B cell (primary cell): ENCODE measurements at regions not wholly inside any gene's neighbourhood (a gene's known extent, or its start where the extent isn't known, plus 50 kb on each side); places are given as distances from the start of the nearest gene placed in this dataset.

Experiments used
- ATAC-seq: fragments of 200-7000 bp; cut with Tn5 transposase; one replicate; pipeline ENCODE4 v1.10.0; 2021; ENCODE audit warnings: low read depth, mild to moderate bottlenecking, moderate number of reproducible peaks, moderate library complexity
- CTCF ChIA-PET: fragments of 350-600 bp; sonication (Branson Sonifier 250); formaldehyde crosslinking; loops from one replicate; lab custom pipeline; 2021; ENCODE audit warnings: antibody characterized with exemption, inconsistent platforms; lab: Charles Lee
- POLR2A ChIA-PET: fragments of 350-600 bp; sonication (Branson Sonifier 250); formaldehyde crosslinking; loops from one replicate; lab custom pipeline; 2021; ENCODE audit warnings: antibody characterized with exemption; lab: Charles Lee
- DNase-seq: peaks from one replicate; pipeline ENCODE4 v3.0.0; 2013
- H2AFZ ChIP-seq: 2 replicates; pipeline ENCODE4 v1.6.1; 2012; ENCODE audit warnings: mild to moderate bottlenecking, low read depth, low read length; ENCODE audit not compliant: insufficient read depth, poor library complexity, severe bottlenecking
- H3K27ac ChIP-seq, 2 donors: 1 replicate in 1 of 2; 2 replicates in 1 of 2; pipeline ENCODE4 v1.5.1; 2012 to 2013; ENCODE audit warnings: low read length in 2 of 2, mild to moderate bottlenecking in 2 of 2, moderate library complexity in 1 of 2
- H3K27me3 ChIP-seq, 4 experiments: fragments of 200-600 bp in 1 of 4; sonication (generic) in 1 of 4; replicated peaks in 1 of 4; 1 replicate in 2 of 4; 2 replicates in 2 of 4; pipeline versions ENCODE4 v1.6.1 to v1.7.0; 2013 to 2016; ENCODE audit warnings: low read length in 3 of 4, mild to moderate bottlenecking in 2 of 4, mixed read lengths in 1 of 4, moderate library complexity in 1 of 4; ENCODE audit not compliant: insufficient read depth in 4 of 4, control insufficient read depth in 3 of 4; ENCODE audit errors: control extremely low read depth in 1 of 4
- H3K36me3 ChIP-seq, 2 experiments: replicated peaks in 1 of 2; 1 replicate in 1 of 2; 2 replicates in 1 of 2; pipeline versions ENCODE4 v1.6.1 to v1.7.1; 2013; ENCODE audit warnings: low read length in 1 of 2; ENCODE audit not compliant: insufficient read depth in 2 of 2, control insufficient read depth in 1 of 2; ENCODE audit errors: control extremely low read depth in 1 of 2, extremely low read depth in 1 of 2
- H3K4me1 ChIP-seq, 2 donors: fragments of 200-600 bp in 1 of 2; sonication (generic) in 1 of 2; 1 replicate in 1 of 2; 2 replicates in 1 of 2; pipeline versions ENCODE4 v1.5.1 to v1.6.1; 2013 to 2017; ENCODE audit warnings: low read length in 2 of 2; ENCODE audit not compliant: control insufficient read depth in 2 of 2, insufficient read depth in 2 of 2
- H3K4me2 ChIP-seq: replicated peaks from 2 replicates; pipeline ENCODE3; 2012; ENCODE audit warnings: mild to moderate bottlenecking, low read depth, low read length; ENCODE audit not compliant: poor library complexity, severe bottlenecking
- H3K4me3 ChIP-seq, 5 experiments: fragments of 200-600 bp in 1 of 5; sonication (generic) in 1 of 5; 1 replicate in 3 of 5; 2 replicates in 2 of 5; pipeline versions ENCODE4 v1.5.1 to v1.7.0; 2011 to 2016; ENCODE audit warnings: low read length in 4 of 5, mild to moderate bottlenecking in 4 of 5, low read depth in 2 of 5, control low read depth in 1 of 5, moderate library complexity in 1 of 5; ENCODE audit not compliant: insufficient read depth in 1 of 5; ENCODE audit errors: control extremely low read depth in 1 of 5, extremely low read depth in 1 of 5
- H3K79me2 ChIP-seq: fragments of 200-600 bp; sonication (generic); one replicate; pipeline ENCODE4 v1.6.0; 2016; ENCODE audit warnings: low read length; ENCODE audit not compliant: control insufficient read depth, insufficient read depth
- H3K9ac ChIP-seq: fragments of 200-600 bp; sonication (generic); 2 replicates; pipeline ENCODE4 v1.6.1; 2017; ENCODE audit warnings: mild to moderate bottlenecking, low read length, moderate library complexity
- H3K9me3 ChIP-seq, 3 donors: one replicate each; pipeline versions ENCODE4 v1.6.1 to v1.7.1; 2013; ENCODE audit warnings: low read length in 2 of 3; ENCODE audit not compliant: control insufficient read depth in 2 of 3, insufficient read depth in 1 of 3; ENCODE audit errors: control extremely low read depth in 1 of 3
- H4K20me1 ChIP-seq: 2 replicates; pipeline ENCODE4 v1.6.0; 2012; ENCODE audit warnings: mild to moderate bottlenecking, low read length; ENCODE audit not compliant: insufficient read depth, control insufficient read depth, poor library complexity, severe bottlenecking
- H3K27ac Mint-ChIP-seq: one replicate; pipeline ENCODE4 v1.8.0; 2021; ENCODE audit warnings: mixed read lengths
- H3K27me3 Mint-ChIP-seq: one replicate; pipeline ENCODE4 v1.8.0; 2021; ENCODE audit warnings: mixed read lengths
- H3K4me1 Mint-ChIP-seq: one replicate; pipeline ENCODE4 v1.8.0; 2021; ENCODE audit warnings: mixed read lengths
- H3K4me3 Mint-ChIP-seq: one replicate; pipeline ENCODE4 v1.8.0; 2021; ENCODE audit warnings: mixed read lengths
- H3K9me3 Mint-ChIP-seq: one replicate; pipeline ENCODE4 v1.8.0; 2022; ENCODE audit warnings: mixed read lengths; ENCODE audit not compliant: insufficient read depth
- CTCF ChIP-seq: fragments of 200-600 bp; IDR thresholded peaks from one replicate; pipeline ENCODE4 v1.8.0; 2022; ENCODE audit warnings: antibody characterized with exemption, mild to moderate bottlenecking
- EZH2 ChIP-seq: IDR thresholded peaks from 2 replicates; pipeline ENCODE4 v1.6.1; 2012; ENCODE audit warnings: borderline replicate concordance, low read depth, mild to moderate bottlenecking, moderate library complexity, low read length; ENCODE audit not compliant: insufficient read depth, poor library complexity, severe bottlenecking
- WGBS: methylation state at CpG from one replicate; pipeline ENCODE4 v1.1.5; 2013; ENCODE audit warnings: missing lambda C conversion rate; ENCODE audit not compliant: insufficient coverage; 5-methylcytosine and 5-hydroxymethylcytosine counted together
- intact Hi-C: fragments of 100-400 bp; cut with micrococcal nuclease; formaldehyde crosslinking; loops from one replicate; pipeline ENCODE4 v1.10.0; 2022

- CTCF ChIA-PET = no interaction called here
- POLR2A ChIA-PET = no interaction called here
Observed at GRCh38 chr12:115357681-115358080, 673.7 kb upstream of the TBX3 start.

DNA sequence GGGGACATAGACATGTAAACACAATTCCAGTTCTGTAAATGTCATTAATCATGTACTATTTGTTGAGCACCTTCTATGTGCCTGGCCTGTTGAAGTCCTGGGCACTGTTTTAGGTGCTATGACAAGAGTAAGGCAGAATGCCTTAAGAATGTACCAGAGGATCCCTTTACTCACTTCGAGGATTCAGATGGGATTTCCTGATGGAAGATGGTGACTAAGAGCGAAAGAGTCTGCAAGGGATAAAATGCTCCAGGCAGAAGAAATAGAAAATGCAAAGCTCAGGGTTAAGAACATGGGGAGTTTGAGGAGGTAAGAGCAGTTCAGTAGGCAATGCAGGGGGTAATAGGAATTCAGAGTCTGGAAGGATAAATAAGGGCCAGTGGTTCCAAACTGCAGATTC, 671.3 kb upstream of the TBX3 start:
- Histone ChIP-seq H3K9me3 (peaks cover 0 to 5% (median 0%) of the 10 kb centered on the region in 3 donors), H3K4me3 (no peak overlapping the region), H3K36me3 (no peaks in the 10 kb centered on the region), H3K4me1 (no peaks in the 10 kb centered on the region), H3K27ac (no peak overlapping the region), H3K9ac (no peak overlapping the region), H3K4me2 (no peak overlapping the region), H4K20me1 (no peaks in the 10 kb centered on the region), H3K27me3 (no peaks in the 10 kb centered on the region), H2AFZ (no peak overlapping the region), H3K79me2 (no peaks in the 10 kb centered on the region)
- H3K27ac Mint-ChIP-seq = no peak overlapping the region
- ATAC-seq = no peak
- 93% methylated on average over 2 of the region's 2 CpGs for WGBS
- ChIA-PET CTCF (no interaction called here), POLR2A (no interaction called here)
- TF ChIP-seq EZH2 (no peak), CTCF (no peak)
- DNase-seq = no peak
- H3K4me1 Mint-ChIP-seq = no peaks in the 10 kb centered on the region
- peaks cover 9% of the 10 kb centered on the region for H3K27me3 Mint-ChIP-seq
- H3K4me3 Mint-ChIP-seq = no peak overlapping the region
- intact Hi-C loops = no loop called here
- H3K9me3 Mint-ChIP-seq = no peaks in the 10 kb centered on the region

More at GRCh38 chr12:115357681-115358080, 673.7 kb upstream of the TBX3 start:
- Mint-ChIP-seq H3K4me3 (no peak overlapping the region), H3K27ac (no peak overlapping the region), H3K27me3 (peaks cover 9% of the 10 kb centered on the region), H3K4me1 (no peaks in the 10 kb centered on the region), H3K9me3 (no peaks in the 10 kb centered on the region)
- Histone ChIP-seq H3K27me3 (no peaks in the 10 kb centered on the region), H3K79me2 (no peaks in the 10 kb centered on the region), H3K9ac (no peak overlapping the region), H3K27ac (no peak overlapping the region), H3K36me3 (no peaks in the 10 kb centered on the region), H3K9me3 (peaks cover 0 to 8% (median 0%) of the 10 kb centered on the region in 3 donors), H2AFZ (no peak overlapping the region), H3K4me3 (no peak overlapping the region), H4K20me1 (no peaks in the 10 kb centered on the region), H3K4me1 (no peaks in the 10 kb centered on the region), H3K4me2 (no peak overlapping the region)
- no peak for ATAC-seq
- DNase-seq = no peak
- no peak for TF ChIP-seq CTCF
- TF ChIP-seq EZH2 = no peak
- WGBS = 93% methylated on average over 10 of the region's 12 CpGs
- intact Hi-C loops = no loop called here
